ENCODE measurements at regions not wholly inside any gene's neighbourhood (a gene's known extent, or its start where the extent isn't known, plus 50 kb on each side); places are given as distances from the start of the nearest gene placed in this dataset.

DNA sequence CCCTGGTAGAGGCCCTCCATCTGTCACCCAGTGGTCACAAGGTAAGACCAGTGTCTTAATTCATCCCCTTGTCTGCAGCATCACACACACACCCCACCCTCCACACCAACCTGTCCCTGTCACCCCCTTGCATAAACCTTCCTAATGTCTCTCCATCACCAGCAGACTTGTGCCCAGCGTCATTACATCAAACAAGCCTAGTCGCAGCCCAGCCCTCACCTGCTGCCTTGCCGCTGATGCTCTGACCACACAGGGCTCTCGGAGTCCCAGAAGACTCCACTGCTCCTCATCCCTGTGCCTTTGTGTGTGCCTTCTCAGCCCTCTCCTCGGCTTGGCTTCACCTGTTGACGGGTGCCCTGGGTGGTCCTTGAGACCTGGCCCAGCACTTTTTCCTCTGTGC, 171.2 kb downstream of the GLI2 start:
- no peak for TF ChIP-seq POLR2A (IDR thresholded peaks at IDR 0.05)
- TF ChIP-seq, protein P1, sequence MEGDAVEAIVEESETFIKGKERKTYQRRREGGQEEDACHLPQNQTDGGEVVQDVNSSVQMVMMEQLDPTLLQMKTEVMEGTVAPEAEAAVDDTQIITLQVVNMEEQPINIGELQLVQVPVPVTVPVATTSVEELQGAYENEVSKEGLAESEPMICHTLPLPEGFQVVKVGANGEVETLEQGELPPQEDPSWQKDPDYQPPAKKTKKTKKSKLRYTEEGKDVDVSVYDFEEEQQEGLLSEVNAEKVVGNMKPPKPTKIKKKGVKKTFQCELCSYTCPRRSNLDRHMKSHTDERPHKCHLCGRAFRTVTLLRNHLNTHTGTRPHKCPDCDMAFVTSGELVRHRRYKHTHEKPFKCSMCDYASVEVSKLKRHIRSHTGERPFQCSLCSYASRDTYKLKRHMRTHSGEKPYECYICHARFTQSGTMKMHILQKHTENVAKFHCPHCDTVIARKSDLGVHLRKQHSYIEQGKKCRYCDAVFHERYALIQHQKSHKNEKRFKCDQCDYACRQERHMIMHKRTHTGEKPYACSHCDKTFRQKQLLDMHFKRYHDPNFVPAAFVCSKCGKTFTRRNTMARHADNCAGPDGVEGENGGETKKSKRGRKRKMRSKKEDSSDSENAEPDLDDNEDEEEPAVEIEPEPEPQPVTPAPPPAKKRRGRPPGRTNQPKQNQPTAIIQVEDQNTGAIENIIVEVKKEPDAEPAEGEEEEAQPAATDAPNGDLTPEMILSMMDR (IDR thresholded peaks at IDR 0.05): no peak
